Superior temporal gyrus (tissue), 1 donor: ENCODE measurements at regions not wholly inside any gene's neighbourhood (a gene's known extent, or its start where the extent isn't known, plus 50 kb on each side); places are given as distances from the start of the nearest gene placed in this dataset.

Experiments
- DNase-seq: peaks from one replicate; pipeline ENCODE4 v3.0.0-alpha.2; 2016; ENCODE audit errors: extremely low spot score

DNA sequence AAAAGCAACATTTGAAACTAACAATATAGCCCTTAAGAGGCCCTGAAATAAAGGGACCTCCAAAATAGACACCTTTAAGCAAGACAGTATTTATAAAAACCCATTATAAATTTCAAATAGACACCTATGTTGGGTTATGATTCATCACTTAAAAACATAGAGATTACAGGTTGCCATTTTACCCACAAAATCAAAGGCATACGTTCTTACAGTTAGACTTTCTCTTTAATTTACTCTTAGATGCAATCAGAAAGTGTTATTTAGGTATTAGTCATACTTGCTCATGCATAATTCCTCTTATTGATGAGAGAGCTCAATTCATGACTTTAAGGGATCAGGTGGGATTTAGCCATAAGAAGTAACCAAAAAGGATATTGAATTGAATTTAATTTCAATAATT is 51.5 kb upstream of the TMEM200A start:
- no peak for DNase-seq

DNA sequence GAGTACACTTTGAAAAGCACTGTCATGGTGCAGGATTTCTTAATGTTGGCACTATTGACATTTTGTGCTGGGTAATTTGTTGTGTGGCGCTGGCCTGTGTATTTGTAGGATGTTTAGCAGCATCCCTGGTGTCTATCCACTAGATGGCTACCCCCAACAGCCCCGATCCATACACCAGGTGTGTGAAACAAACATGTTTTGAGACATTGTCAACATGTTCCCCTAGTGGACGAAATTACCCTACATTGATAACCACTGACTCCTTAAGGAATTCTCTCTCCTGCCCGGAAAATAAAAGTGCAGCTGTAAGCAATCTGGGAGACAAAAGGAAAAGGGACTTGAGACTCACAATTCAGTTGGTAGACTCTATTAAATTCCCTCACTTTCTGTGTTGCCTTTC is 52.6 kb upstream of the TMEM200A start:
- DNase-seq = no peak

DNA sequence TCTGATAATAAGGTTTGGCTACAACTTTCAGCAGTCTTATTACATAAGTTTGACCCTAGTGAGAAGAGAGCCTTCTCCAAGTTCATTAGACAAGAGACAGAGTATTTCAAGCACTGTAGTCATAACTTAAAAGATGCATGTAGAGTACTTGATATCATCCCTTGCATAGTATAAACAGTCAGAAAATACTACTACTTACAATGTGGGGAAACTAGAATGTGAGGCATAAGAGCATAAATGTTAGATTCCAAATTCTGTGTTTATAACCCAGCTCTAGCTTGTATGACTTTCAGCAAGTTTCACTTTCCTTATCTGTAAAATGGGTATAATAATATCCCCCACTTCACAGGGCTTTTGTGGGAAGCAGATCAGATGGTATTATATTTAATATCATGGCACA is 56.8 kb upstream of the TMEM200A start:
- no peak for DNase-seq

DNA sequence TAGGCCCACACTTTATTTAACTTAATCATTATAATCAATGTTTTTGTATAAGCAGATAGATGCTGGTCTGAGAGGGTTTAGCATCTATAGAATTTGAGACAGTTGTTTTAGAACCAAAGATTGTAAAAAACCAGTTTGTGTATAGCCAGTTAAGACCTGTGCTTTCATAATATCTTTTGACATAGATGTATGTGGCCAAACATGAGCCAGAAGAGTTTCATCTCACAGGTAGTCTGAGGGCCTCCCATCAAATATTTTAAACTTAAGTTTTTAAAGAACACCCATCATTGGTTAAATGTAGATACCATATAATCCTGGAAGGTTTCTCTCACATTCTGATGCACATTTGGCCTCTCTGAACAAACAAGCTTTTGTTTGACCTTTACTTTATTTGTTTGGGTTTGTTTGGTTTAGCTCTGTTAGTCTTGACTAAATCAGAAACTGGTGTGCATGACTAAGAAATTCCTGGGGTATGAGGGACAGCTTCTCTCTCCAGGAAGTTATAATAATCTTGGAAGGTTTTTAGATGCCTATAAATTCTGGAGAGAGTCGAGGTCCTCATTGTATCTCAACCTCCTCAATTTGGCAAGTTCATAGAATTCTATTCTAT is 58.0 kb upstream of the TMEM200A start:
- DNase-seq = no peak

DNA sequence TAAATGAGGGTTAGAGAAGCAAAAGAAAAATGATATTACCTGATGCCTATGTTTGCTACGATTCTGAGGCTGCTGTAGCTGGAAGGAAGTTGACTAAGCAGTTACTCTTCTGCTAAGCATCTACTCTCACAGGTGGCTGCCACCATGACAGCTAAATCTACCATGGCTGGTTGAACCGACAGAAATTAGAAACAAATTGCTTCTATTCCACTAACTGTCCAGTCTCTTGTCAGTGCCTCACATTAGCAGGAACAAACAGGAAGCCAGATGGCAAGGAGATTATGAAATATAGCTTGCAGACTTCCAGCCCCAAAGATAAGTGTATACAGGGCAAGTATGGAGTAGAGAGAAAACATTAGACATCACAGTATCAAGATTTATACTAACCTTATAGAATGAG is 59.4 kb upstream of the TMEM200A start:
- no peak for DNase-seq

DNA sequence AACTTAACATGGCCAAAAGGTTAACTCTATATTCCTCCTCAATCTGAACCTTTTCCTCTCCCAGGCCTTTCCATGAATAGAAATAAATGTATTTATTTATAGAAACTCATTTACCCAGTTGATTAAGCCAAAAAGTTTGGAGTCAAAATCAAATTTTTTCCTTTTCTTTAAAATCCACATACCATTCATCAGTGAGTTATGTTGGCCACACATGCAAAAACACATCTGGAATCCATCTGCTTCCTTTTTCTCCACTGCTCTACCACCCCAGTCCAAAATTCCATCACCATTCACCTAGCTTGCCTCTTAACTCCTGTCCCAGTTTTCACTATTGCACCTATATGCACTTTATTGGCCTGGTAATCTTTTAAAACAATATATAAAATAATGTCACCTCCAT is 62.4 kb upstream of the TMEM200A start:
- no peak for DNase-seq

DNA sequence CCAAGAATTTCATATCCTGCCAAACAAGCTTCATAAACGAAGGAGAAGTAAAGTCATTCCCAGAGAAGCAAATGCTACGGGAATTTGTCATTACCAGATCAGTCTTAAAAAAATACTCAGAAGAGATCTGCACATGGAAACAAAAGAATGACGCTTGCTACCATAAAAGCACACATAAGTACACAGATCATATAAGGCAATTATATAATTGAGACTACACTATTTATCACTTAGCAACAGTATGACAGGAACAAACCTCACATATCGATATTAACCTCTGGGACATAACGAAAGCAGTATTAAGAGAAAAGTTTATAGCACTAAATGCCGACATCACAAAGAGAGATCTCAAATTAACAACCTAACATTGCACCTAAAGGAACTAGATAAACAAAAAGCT is 67.6 kb upstream of the TMEM200A start:
- no peak for DNase-seq

DNA sequence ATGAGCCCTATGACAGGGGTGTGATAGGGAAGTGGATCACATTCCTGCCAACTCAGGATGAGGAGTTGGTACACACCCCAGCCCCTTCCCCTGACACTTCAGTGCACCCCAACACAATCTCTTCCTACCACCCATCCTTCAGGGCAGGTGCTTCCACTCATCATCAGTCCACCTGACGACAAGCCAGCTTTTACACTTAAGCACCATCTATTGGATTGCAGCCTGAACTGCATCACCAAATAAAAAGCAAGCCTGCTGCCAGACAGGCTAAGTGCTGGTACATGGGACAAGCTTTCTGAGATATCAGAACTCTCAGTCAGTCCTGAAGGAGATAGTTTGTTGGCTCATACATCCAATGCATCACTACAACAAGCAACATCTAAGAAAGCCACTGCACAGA is 69.0 kb upstream of the TMEM200A start:
- no peak for DNase-seq

DNA sequence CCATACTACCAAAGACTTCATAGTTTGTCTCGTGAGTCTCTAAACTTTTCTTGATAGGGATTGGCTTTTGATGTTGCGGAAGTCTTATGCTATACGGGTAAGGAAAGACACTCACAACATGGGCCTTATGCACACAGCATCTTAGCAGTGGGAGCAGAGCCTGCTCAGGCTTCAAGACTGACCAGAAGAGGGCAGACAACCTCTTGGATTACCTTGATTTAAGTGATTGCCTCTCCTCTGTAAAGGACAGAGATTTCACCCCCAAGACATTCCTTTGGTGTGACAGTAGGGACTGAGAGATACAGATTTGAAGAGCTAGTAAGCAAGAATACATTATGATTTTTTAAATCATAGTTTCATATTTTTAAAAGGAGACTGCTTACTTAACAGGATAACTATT is 71.0 kb upstream of the SAMD3 start:
- DNase-seq = peak; percentile 30

DNA sequence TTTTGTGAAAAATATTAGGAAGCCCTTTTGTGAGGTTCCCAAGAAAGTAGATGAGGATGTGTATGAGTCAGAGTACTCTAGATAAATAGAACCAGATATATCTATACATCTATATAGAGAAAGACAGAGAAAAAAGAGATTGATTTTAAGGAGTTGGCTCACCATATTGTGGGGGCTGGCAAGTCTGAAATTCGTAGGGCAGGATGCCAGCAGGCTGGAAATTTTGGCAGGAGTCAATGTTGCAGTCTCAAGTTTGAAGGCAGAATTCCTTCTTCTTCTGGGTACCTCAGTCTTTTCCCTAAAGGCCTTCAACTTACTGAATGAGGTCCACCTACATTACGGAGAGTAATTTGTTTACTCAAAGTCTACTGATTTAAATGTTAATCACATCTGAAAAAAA is 65.3 kb upstream of the SAMD3 start:
- no peak for DNase-seq

DNA sequence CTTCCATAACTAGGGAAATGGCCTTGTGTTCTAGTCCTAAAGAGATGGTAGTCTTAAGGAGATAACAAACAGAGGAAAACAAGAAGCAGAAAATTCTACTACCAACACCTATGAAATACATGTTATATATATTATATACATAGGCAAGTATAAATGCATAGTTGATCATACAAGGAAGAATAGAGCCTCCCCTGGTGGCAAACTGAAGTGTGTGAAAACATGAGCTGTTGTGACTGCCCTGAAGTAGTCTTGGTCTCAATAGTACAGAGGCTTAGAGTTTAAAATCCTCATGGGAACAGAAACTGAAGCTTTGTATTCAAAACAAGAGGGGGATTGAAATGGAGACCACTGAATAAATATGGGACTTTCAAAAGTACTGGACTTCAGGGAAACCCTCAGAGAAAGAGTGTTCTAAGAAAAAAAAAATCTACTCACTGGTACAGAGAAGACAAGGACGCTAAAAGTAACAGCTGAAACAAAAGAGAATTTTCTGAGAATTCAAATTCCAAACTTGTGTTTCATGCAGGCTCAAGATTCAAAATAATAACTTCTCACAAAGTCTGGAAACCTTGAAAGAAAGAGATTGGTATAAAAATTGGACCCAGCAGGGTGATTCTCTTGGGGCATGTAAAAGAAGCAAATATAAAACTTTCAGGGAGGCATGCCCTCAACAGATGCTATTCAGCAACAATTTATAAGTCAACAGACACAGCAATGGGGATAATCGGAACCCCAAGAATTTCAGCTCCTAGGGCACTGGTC is 59.7 kb upstream of the SAMD3 start:
- DNase-seq = no peak

DNA sequence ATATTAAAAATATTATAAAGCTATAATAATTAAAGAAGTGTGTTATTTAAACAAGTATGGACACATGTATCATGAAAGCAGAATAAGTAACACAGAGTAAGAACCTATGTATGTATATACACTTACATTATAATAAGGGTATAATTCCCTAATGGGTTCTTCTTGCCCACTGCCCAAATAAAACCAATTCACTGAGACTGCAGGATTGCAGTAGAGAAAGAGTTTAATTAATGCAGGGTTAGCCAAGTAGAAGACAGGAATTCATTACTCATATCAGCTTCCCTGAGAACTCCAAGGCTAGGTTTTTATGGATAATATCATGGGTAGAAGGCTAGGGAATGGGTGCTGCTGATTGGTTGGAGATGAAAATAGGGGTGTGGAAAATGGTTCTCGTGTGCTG is 53.8 kb upstream of the SAMD3 start:
- DNase-seq = no peak

DNA sequence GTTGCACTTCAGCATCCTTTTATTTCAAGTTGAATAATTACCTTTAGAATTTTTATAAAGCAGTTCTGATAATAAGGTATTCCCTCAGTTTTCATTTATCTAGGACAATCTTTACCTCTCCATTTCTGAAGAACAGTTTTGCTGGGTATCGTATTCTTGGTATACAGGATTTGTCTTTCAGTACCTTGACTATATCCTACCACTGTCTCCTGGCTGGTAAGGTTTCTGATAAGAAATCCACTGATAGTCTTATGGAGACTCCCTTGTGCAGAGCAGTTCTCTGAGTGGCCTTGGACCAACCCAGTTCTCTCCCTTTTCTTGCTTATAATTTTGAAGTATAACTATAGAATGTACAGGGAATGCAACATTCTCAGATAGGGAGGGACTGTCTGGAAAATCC is 51.3 kb upstream of the SAMD3 start:
- DNase-seq = no peak
